Nephron (organoid): ENCODE measurements at regions not wholly inside any gene's neighbourhood (a gene's known extent, or its start where the extent isn't known, plus 50 kb on each side); places are given as distances from the start of the nearest gene placed in this dataset.

Experiments used
- H3K27ac Mint-ChIP-seq, 3 experiments: 2 replicates each; pipeline ENCODE4 v1.8.0; 2020; ENCODE audit warnings: mixed read lengths in 3 of 3, mild to moderate bottlenecking in 2 of 3, moderate library complexity in 1 of 3
- H3K27me3 Mint-ChIP-seq: 2 replicates; pipeline ENCODE4 v1.8.0; 2021; ENCODE audit warnings: low read depth, mild to moderate bottlenecking, moderate library complexity, mixed read lengths
- H3K36me3 Mint-ChIP-seq: 2 replicates; pipeline ENCODE4 v1.8.0; 2020; ENCODE audit warnings: low read depth, mixed read lengths
- H3K4me1 Mint-ChIP-seq: 2 replicates; pipeline ENCODE4 v1.8.0; 2020; ENCODE audit warnings: mixed read lengths
- H3K4me3 Mint-ChIP-seq, 3 experiments: 2 replicates each; pipeline ENCODE4 v1.8.0; 2020; ENCODE audit warnings: mild to moderate bottlenecking in 3 of 3, mixed read lengths in 3 of 3, moderate library complexity in 2 of 3
- H3K9me3 Mint-ChIP-seq: 2 replicates; pipeline ENCODE4 v1.8.0; 2020; ENCODE audit warnings: mixed read lengths
- CTCF ChIP-seq, 3 experiments: fragments of 200-600 bp; sonication (generic); IDR thresholded peaks; one replicate each; pipeline ENCODE4 v1.5.0; 2021; ENCODE audit warnings: antibody characterized with exemption in 3 of 3; ENCODE audit not compliant: unreplicated experiment in 3 of 3

GRCh38 chr14:104322531-104323366 lies 184.4 kb downstream of the KIF26A start:
- peaks cover 26% of the 10 kb centered on the region for H3K27me3 Mint-ChIP-seq
- no peaks in the 10 kb centered on the region for H3K4me1 Mint-ChIP-seq
- TF ChIP-seq CTCF (IDR thresholded peaks at IDR 0.05; ENCODE audit: unreplicated experiment in 3 of 3) = no peak
- H3K36me3 Mint-ChIP-seq = no peaks in the 10 kb centered on the region
- H3K4me3 Mint-ChIP-seq = no peak overlapping the region
- no peak overlapping the region for H3K27ac Mint-ChIP-seq
- H3K9me3 Mint-ChIP-seq = no peaks in the 10 kb centered on the region

- peaks cover 26% of the 10 kb centered on the region for H3K27me3 Mint-ChIP-seq
- H3K36me3 Mint-ChIP-seq = no peaks in the 10 kb centered on the region
- no peaks in the 10 kb centered on the region for H3K4me1 Mint-ChIP-seq
- no peak overlapping the region for H3K27ac Mint-ChIP-seq
- TF ChIP-seq CTCF (IDR thresholded peaks at IDR 0.05; ENCODE audit: unreplicated experiment in 3 of 3) = no peak
- no peak overlapping the region for H3K4me3 Mint-ChIP-seq
- H3K9me3 Mint-ChIP-seq = no peaks in the 10 kb centered on the region
These were observed 185.3 kb downstream of the KIF26A start for GRCh38 chr14:104323551-104324175.

GRCh38 chr14:104326848-104327247 lies 188.5 kb downstream of the KIF26A start:
- no peaks in the 10 kb centered on the region for H3K4me1 Mint-ChIP-seq
- H3K36me3 Mint-ChIP-seq = no peaks in the 10 kb centered on the region
- H3K27ac Mint-ChIP-seq = no peak overlapping the region
- peaks cover 23% of the 10 kb centered on the region for H3K9me3 Mint-ChIP-seq
- no peak for TF ChIP-seq CTCF (IDR thresholded peaks at IDR 0.05; ENCODE audit: unreplicated experiment in 3 of 3)
- peaks cover 15% of the 10 kb centered on the region for H3K27me3 Mint-ChIP-seq
- no peak overlapping the region for H3K4me3 Mint-ChIP-seq

- H3K27ac Mint-ChIP-seq = no peak overlapping the region
- H3K9me3 Mint-ChIP-seq = peaks cover 23% of the 10 kb centered on the region
- H3K36me3 Mint-ChIP-seq = no peaks in the 10 kb centered on the region
- no peak overlapping the region for H3K4me3 Mint-ChIP-seq
- H3K4me1 Mint-ChIP-seq = no peaks in the 10 kb centered on the region
- TF ChIP-seq CTCF (IDR thresholded peaks at IDR 0.05; ENCODE audit: unreplicated experiment in 3 of 3) = no peak
- peaks cover 8% of the 10 kb centered on the region for H3K27me3 Mint-ChIP-seq
These were observed 190.2 kb downstream of the KIF26A start for GRCh38 chr14:104328607-104329006.

- peaks cover 5% of the 10 kb centered on the region for H3K4me1 Mint-ChIP-seq
- no peak overlapping the region for H3K4me3 Mint-ChIP-seq
- no peak overlapping the region for H3K27ac Mint-ChIP-seq
- TF ChIP-seq CTCF (IDR thresholded peaks at IDR 0.05; ENCODE audit: unreplicated experiment in 3 of 3) = no peak
- H3K9me3 Mint-ChIP-seq = peaks cover 23% of the 10 kb centered on the region
- peaks cover 15% of the 10 kb centered on the region for H3K27me3 Mint-ChIP-seq
- H3K36me3 Mint-ChIP-seq = no peaks in the 10 kb centered on the region
These were observed 191.4 kb downstream of the KIF26A start for GRCh38 chr14:104329793-104330192.
